GM12878 (cell line): ENCODE measurements at regions not wholly inside any gene's neighbourhood (a gene's known extent, or its start where the extent isn't known, plus 50 kb on each side); places are given as distances from the start of the nearest gene placed in this dataset.

Experiments
- SMC3 ChIP-seq: IDR thresholded peaks from 2 replicates; pipeline ENCODE4 v1.6.1; 2011; ENCODE audit warnings: low read length, improper control_type of control experiment, borderline replicate concordance
- TBL1XR1 ChIP-seq: IDR thresholded peaks from 2 replicates; pipeline ENCODE4 v1.6.1; 2012; ENCODE audit warnings: low read depth, low read length, improper control_type of control experiment

- TF ChIP-seq SMC3, result no peak
- no peak for TF ChIP-seq TBL1XR1
These were observed 168.4 kb upstream of the CACNA1E start for GRCh38 chr1:181314959-181315358.
